IMR-90 (cell line): ENCODE measurements at regions not wholly inside any gene's neighbourhood (a gene's known extent, or its start where the extent isn't known, plus 50 kb on each side); places are given as distances from the start of the nearest gene placed in this dataset.

Experiments used
- ATAC-seq: fragments of 200-7000 bp; cut with Tn5 transposase; 2 replicates; pipeline ENCODE4 v1.9.1; 2020; ENCODE audit warnings: low read depth, mild to moderate bottlenecking, moderate library complexity
- BruUV-seq: library from RNA; stranded (reverse); fragments of 400-500 nt; replicated peaks from 2 replicates; lab custom pipeline; 2021; lab: Mats Ljungman, UMichigan
- CTCF ChIA-PET: fragments of 300-600 bp; formaldehyde crosslinking; extraction: SDS; loops from one replicate; lab custom pipeline; 2021; ENCODE audit warnings: antibody characterized with exemption; lab: Yijun Ruan, JAX
- POLR2A ChIA-PET: fragments of 300-600 bp; sonication (Branson Sonifier 250); formaldehyde crosslinking; loops from one replicate; lab custom pipeline; 2022; ENCODE audit warnings: antibody characterized with exemption; ENCODE audit not compliant: unreplicated experiment; lab: Charles Lee
- DNase-seq: peaks from one replicate; pipeline ENCODE4 v3.0.0; 2013
- H2AFZ ChIP-seq: replicated peaks from 2 replicates; pipeline ENCODE3; 2013; ENCODE audit warnings: low read length, mild to moderate bottlenecking; ENCODE audit not compliant: poor library complexity
- H2AK5ac ChIP-seq: 2 replicates; pipeline ENCODE4 v1.6.1; 2013; ENCODE audit warnings: low read depth, low read length, inconsistent platforms
- H2AK9ac ChIP-seq: replicated peaks from 2 replicates; pipeline ENCODE3; 2013; ENCODE audit warnings: mild to moderate bottlenecking, low read depth, low read length, moderate library complexity; ENCODE audit not compliant: poor library complexity
- H2BK120ac ChIP-seq: 2 replicates; pipeline ENCODE4 v1.6.1; 2013; ENCODE audit warnings: low read depth, low read length, inconsistent platforms
- H2BK15ac ChIP-seq: 3 replicates; pipeline ENCODE4 v1.6.1; 2013; ENCODE audit warnings: low read depth, low read length, inconsistent platforms
- H2BK20ac ChIP-seq: 2 replicates; pipeline ENCODE4 v1.6.1; 2013; ENCODE audit warnings: low read depth, mild to moderate bottlenecking, inconsistent platforms, low read length, moderate library complexity
- H2BK5ac ChIP-seq: 2 replicates; pipeline ENCODE4 v1.6.1; 2013; ENCODE audit warnings: mild to moderate bottlenecking, low read depth, low read length, inconsistent platforms; ENCODE audit not compliant: poor library complexity, severe bottlenecking
- H3K14ac ChIP-seq: replicated peaks from 2 replicates; pipeline ENCODE4 v1.6.1; 2013; ENCODE audit warnings: low read depth, low read length, inconsistent platforms
- H3K18ac ChIP-seq: 2 replicates; pipeline ENCODE4 v1.6.1; 2013; ENCODE audit warnings: low read depth, low read length, control low read depth
- H3K23ac ChIP-seq: 2 replicates; pipeline ENCODE4 v1.6.1; 2013; ENCODE audit warnings: low read depth, low read length, inconsistent platforms
- H3K27ac ChIP-seq: 2 replicates; pipeline ENCODE4 v1.5.1; 2013; ENCODE audit warnings: mild to moderate bottlenecking, control low read depth, low read length; ENCODE audit not compliant: insufficient read depth
- H3K27me3 ChIP-seq: 2 replicates; pipeline ENCODE4 v1.6.1; 2013; ENCODE audit warnings: low read length; ENCODE audit not compliant: control insufficient read depth, insufficient read depth
- H3K36me3 ChIP-seq: 2 replicates; pipeline ENCODE4 v1.6.1; 2013; ENCODE audit warnings: low read length, mixed read lengths; ENCODE audit not compliant: control insufficient read depth, insufficient read depth
- H3K4ac ChIP-seq: 2 replicates; pipeline ENCODE4 v1.6.1; 2013; ENCODE audit warnings: low read depth, low read length, inconsistent platforms
- H3K4me1 ChIP-seq: 2 replicates; pipeline ENCODE4 v1.6.1; 2013; ENCODE audit warnings: low read length, mixed read lengths; ENCODE audit not compliant: control insufficient read depth, insufficient read depth
- H3K4me2 ChIP-seq: 2 replicates; pipeline ENCODE4 v1.6.1; 2013; ENCODE audit warnings: low read depth, mild to moderate bottlenecking, control low read depth, low read length, moderate library complexity
- H3K4me3 ChIP-seq: 2 replicates; pipeline ENCODE4 v1.5.1; 2013; ENCODE audit warnings: low read depth, mild to moderate bottlenecking, control low read depth, low read length, moderate library complexity; ENCODE audit not compliant: insufficient read depth
- H3K56ac ChIP-seq: 2 replicates; pipeline ENCODE4 v1.6.1; 2013; ENCODE audit warnings: low read length, inconsistent platforms; ENCODE audit not compliant: insufficient read depth; ENCODE audit errors: extremely low read depth
- H3K79me1 ChIP-seq, 2 experiments: 2 replicates each; pipeline ENCODE4 v1.6.1; 2013; ENCODE audit warnings: low read length in 2 of 2, inconsistent platforms in 1 of 2, low read depth in 1 of 2
- H3K9ac ChIP-seq: 2 replicates; pipeline ENCODE4 v1.6.1; 2013; ENCODE audit warnings: low read depth, low read length, control low read depth
- H3K9me1 ChIP-seq: 2 replicates; pipeline ENCODE4 v1.6.1; 2013; ENCODE audit warnings: low read length, inconsistent platforms; ENCODE audit not compliant: insufficient read depth
- H3K9me3 ChIP-seq: 2 replicates; pipeline ENCODE4 v1.6.1; 2013; ENCODE audit warnings: low read length; ENCODE audit not compliant: control insufficient read depth, insufficient read depth
- H4K20me1 ChIP-seq: 2 replicates; pipeline ENCODE4 v1.6.1; 2013; ENCODE audit warnings: low read length, inconsistent platforms; ENCODE audit not compliant: insufficient read depth
- H4K5ac ChIP-seq: 2 replicates; pipeline ENCODE4 v1.6.1; 2013; ENCODE audit warnings: mild to moderate bottlenecking, low read depth, low read length, control low read depth
- H4K8ac ChIP-seq, 2 experiments: 2 replicates each; pipeline ENCODE4 v1.6.1; 2013; ENCODE audit warnings: low read depth in 2 of 2, low read length in 2 of 2, control low read depth in 1 of 2, inconsistent platforms in 1 of 2
- H4K91ac ChIP-seq: 2 replicates; pipeline ENCODE4 v1.6.1; 2013; ENCODE audit warnings: low read depth, low read length, inconsistent platforms; ENCODE audit not compliant: insufficient read depth
- BHLHE40 ChIP-seq: fragments of 150-350 bp; IDR thresholded peaks from 2 replicates; pipeline ENCODE4 v1.6.1; 2016; ENCODE audit warnings: mild to moderate bottlenecking, low read depth, low read length
- CEBPB ChIP-seq: IDR thresholded peaks from 2 replicates; pipeline ENCODE4 v1.6.1; 2012; ENCODE audit warnings: low read depth, low read length, improper control_type of control experiment
- CHD1 ChIP-seq: IDR thresholded peaks from 2 replicates; pipeline ENCODE4 v1.6.1; 2012; ENCODE audit warnings: low read depth, low read length, improper control_type of control experiment
- FOS ChIP-seq: fragments of 150-350 bp; IDR thresholded peaks from 2 replicates; pipeline ENCODE4 v1.6.1; 2016; ENCODE audit warnings: low read depth, low read length
- MAFK ChIP-seq: IDR thresholded peaks from 2 replicates; pipeline ENCODE4 v1.6.1; 2012; ENCODE audit warnings: low read depth, low read length, improper control_type of control experiment
- MAZ ChIP-seq: IDR thresholded peaks from 2 replicates; pipeline ENCODE4 v1.6.1; 2012; ENCODE audit warnings: low read depth, mild to moderate bottlenecking, low read length, improper control_type of control experiment, moderate library complexity, borderline replicate concordance
- POLR2A ChIP-seq: IDR thresholded peaks from 2 replicates; pipeline ENCODE4 v1.6.1; 2012; ENCODE audit warnings: mild to moderate bottlenecking, low read depth, low read length
- RAD21 ChIP-seq: IDR thresholded peaks from 2 replicates; pipeline ENCODE4 v1.6.1; 2012; ENCODE audit warnings: low read length, improper control_type of control experiment
- RCOR1 ChIP-seq: IDR thresholded peaks from 2 replicates; pipeline ENCODE4 v1.6.1; 2012; ENCODE audit warnings: mild to moderate bottlenecking, low read length, improper control_type of control experiment; ENCODE audit not compliant: insufficient replicate concordance
- RFX5 ChIP-seq: IDR thresholded peaks from 2 replicates; pipeline ENCODE4 v1.8.0; 2012; ENCODE audit warnings: low read depth, mild to moderate bottlenecking, low read length, moderate library complexity
- SMC3 ChIP-seq: fragments of 150-350 bp; IDR thresholded peaks from 2 replicates; pipeline ENCODE4 v1.6.1; 2016; ENCODE audit warnings: low read depth, mild to moderate bottlenecking, antibody characterized with exemption, low read length, moderate library complexity
- WGBS, 2 experiments: methylation state at CpG; one replicate each; pipeline versions ENCODE4 v1.1.5 to v1.1.7; 2013; ENCODE audit warnings: missing lambda C conversion rate in 2 of 2; ENCODE audit not compliant: insufficient read length in 1 of 2; ENCODE audit errors: extremely low coverage in 2 of 2; 5-methylcytosine and 5-hydroxymethylcytosine counted together
- dilution Hi-C: fragments of 300-500 bp; cut with HindIII; formaldehyde crosslinking; loops from one replicate; pipeline ENCODE4 v1.14.3; 2018; ENCODE audit warnings: low sequenced_read_pairs; ENCODE audit not compliant: unreplicated experiment
- in situ Hi-C: fragments of 300-500 bp; cut with MboI; formaldehyde crosslinking; loops from 3 replicates; pipeline ENCODE4 v1.14.3; 2019; ENCODE audit warnings: low sequenced_read_pairs, inconsistent platforms, mixed read lengths
- intact Hi-C: fragments of 100-400 bp; cut with micrococcal nuclease; formaldehyde crosslinking; loops from 2 replicates; pipeline ENCODE4 v1.10.0; 2022
- TF ChIP-seq, protein P1 (sequence below): fragments of 150-350 bp; IDR thresholded peaks from 2 replicates; pipeline ENCODE4 v1.6.1; 2016; ENCODE audit warnings: low read depth, mild to moderate bottlenecking, low read length, moderate library complexity, borderline replicate concordance
- TF ChIP-seq, protein P2 (sequence below): conservative IDR thresholded peaks from 2 replicates; pipeline ENCODE4 v1.5.1; 2012; ENCODE audit warnings: mild to moderate bottlenecking, low read depth, low read length, improper control_type of control experiment

DNA sequence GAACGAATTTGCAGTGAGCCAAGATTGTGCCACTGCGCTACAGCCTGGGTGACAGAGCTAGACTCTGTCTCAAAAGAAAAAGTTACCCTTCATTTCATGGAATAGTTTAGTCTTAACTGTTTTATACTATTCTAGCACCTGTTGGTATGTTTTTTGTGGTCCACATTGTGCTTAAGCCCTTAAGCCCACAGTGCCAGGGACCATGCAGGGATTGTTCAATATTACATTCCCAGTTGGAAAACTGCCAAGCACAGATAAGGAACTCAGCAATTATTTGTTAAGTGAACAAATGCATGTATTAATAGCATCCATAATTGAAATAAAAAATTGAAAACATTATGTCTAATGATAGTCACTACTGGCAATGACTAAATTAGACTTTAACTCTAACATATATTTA, 193.5 kb downstream of the PCDH17 start:
- Histone ChIP-seq H3K4ac (no peak overlapping the region), H4K5ac (no peak overlapping the region), H3K36me3 (no peaks in the 10 kb centered on the region), H2AFZ (no peak overlapping the region), H2AK5ac (no peak overlapping the region), H4K91ac (no peak overlapping the region), H2BK120ac (no peak overlapping the region), H3K9me3 (peaks cover 17% of the 10 kb centered on the region), H3K9me1 (no peaks in the 10 kb centered on the region), H2AK9ac (no peak overlapping the region), H3K79me1 (no peaks in the 10 kb centered on the region), H3K9ac (no peak overlapping the region), H2BK20ac (no peak overlapping the region), H3K27ac (no peak overlapping the region), H3K14ac (no peak overlapping the region), H3K4me2 (no peak overlapping the region), H4K8ac (no peak overlapping the region), H3K56ac (no peak overlapping the region), H3K4me1 (no peaks in the 10 kb centered on the region), H3K18ac (no peak overlapping the region), H3K4me3 (no peak overlapping the region), H4K20me1 (no peaks in the 10 kb centered on the region), H2BK15ac (no peak overlapping the region), H3K23ac (no peak overlapping the region), H2BK5ac (no peak overlapping the region), H3K27me3 (no peaks in the 10 kb centered on the region)
- no TSS peak for BruUV-seq
- no CpG with 5 or more reads among the region's 2 CpGs for whole genome bisulfite sequencing, 2 experiments
- ATAC-seq: no peak
- TF ChIP-seq RFX5 (no peak), RAD21 (no peak), BHLHE40 (no peak), RCOR1 (no peak), CEBPB (no peak), SMC3 (no peak), FOS (no peak), MAZ (no peak), POLR2A (no peak), MAFK (no peak), CHD1 (no peak)
- TF ChIP-seq, protein P1, sequence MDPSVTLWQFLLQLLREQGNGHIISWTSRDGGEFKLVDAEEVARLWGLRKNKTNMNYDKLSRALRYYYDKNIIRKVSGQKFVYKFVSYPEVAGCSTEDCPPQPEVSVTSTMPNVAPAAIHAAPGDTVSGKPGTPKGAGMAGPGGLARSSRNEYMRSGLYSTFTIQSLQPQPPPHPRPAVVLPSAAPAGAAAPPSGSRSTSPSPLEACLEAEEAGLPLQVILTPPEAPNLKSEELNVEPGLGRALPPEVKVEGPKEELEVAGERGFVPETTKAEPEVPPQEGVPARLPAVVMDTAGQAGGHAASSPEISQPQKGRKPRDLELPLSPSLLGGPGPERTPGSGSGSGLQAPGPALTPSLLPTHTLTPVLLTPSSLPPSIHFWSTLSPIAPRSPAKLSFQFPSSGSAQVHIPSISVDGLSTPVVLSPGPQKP: no peak
- TF ChIP-seq, protein P2, sequence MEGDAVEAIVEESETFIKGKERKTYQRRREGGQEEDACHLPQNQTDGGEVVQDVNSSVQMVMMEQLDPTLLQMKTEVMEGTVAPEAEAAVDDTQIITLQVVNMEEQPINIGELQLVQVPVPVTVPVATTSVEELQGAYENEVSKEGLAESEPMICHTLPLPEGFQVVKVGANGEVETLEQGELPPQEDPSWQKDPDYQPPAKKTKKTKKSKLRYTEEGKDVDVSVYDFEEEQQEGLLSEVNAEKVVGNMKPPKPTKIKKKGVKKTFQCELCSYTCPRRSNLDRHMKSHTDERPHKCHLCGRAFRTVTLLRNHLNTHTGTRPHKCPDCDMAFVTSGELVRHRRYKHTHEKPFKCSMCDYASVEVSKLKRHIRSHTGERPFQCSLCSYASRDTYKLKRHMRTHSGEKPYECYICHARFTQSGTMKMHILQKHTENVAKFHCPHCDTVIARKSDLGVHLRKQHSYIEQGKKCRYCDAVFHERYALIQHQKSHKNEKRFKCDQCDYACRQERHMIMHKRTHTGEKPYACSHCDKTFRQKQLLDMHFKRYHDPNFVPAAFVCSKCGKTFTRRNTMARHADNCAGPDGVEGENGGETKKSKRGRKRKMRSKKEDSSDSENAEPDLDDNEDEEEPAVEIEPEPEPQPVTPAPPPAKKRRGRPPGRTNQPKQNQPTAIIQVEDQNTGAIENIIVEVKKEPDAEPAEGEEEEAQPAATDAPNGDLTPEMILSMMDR: no peak
- intact Hi-C loops (no loop called here), dilution Hi-C loops (no loop called here), in situ Hi-C loops (no loop called here)
- CTCF ChIA-PET: no interaction called here
- POLR2A ChIA-PET: no interaction called here
- DNase-seq: no peak
